PC-9 (cell line): ENCODE measurements at regions not wholly inside any gene's neighbourhood (a gene's known extent, or its start where the extent isn't known, plus 50 kb on each side); places are given as distances from the start of the nearest gene placed in this dataset.

Experiments used
- BruUV-seq: library from RNA; stranded (reverse); fragments of 400-500 nt; replicated peaks from 2 replicates; lab custom pipeline; 2021; lab: Mats Ljungman, UMichigan
- CTCF ChIA-PET: fragments of 300-600 bp; sonication (Branson Sonifier 250); formaldehyde crosslinking; loops from one replicate; lab custom pipeline; 2022; ENCODE audit warnings: antibody characterized with exemption; lab: Charles Lee
- POLR2A ChIA-PET: fragments of 300-600 bp; sonication (Branson Sonifier 250); formaldehyde crosslinking; loops from one replicate; lab custom pipeline; 2022; ENCODE audit warnings: antibody characterized with exemption; ENCODE audit not compliant: unreplicated experiment; lab: Charles Lee
- DNase-seq, 2 experiments: peaks; one replicate each; pipeline versions ENCODE4 v3.0.0 to v3.0.0-alpha.2; 2015 to 2022; ENCODE audit warnings: mixed read lengths in 1 of 2
- H2AFZ ChIP-seq: fragments of 200-600 bp; sonication (generic); 2 replicates; pipeline ENCODE4 v1.8.1; 2017; ENCODE audit warnings: antibody characterized with exemption
- H3F3A ChIP-seq: fragments of 200-600 bp; sonication (generic); 2 replicates; pipeline ENCODE4 v1.8.1; 2017; ENCODE audit warnings: antibody characterized with exemption, mild to moderate bottlenecking, low read depth; ENCODE audit not compliant: insufficient read depth
- H3K27ac ChIP-seq: fragments of 200-600 bp; sonication (generic); 2 replicates; pipeline ENCODE4 v1.6.1; 2016; ENCODE audit warnings: mixed run types
- H3K27me3 ChIP-seq: fragments of 200-600 bp; sonication (generic); 2 replicates; pipeline ENCODE4 v1.6.1; 2016; ENCODE audit warnings: low read depth, mixed run types; ENCODE audit not compliant: insufficient read depth
- H3K36me3 ChIP-seq: fragments of 200-600 bp; sonication (generic); 2 replicates; pipeline ENCODE4 v1.6.1; 2016; ENCODE audit warnings: low read depth, mixed run types
- H3K4me1 ChIP-seq: fragments of 200-600 bp; sonication (generic); replicated peaks from 2 replicates; pipeline ENCODE4 v1.6.1; 2016; ENCODE audit warnings: mixed run types; ENCODE audit not compliant: insufficient read depth
- H3K4me2 ChIP-seq: fragments of 200-600 bp; sonication (generic); 2 replicates; pipeline ENCODE4 v1.6.1; 2017; ENCODE audit warnings: mixed run types
- H3K4me3 ChIP-seq: fragments of 200-600 bp; sonication (generic); 2 replicates; pipeline ENCODE4 v1.6.1; 2016; ENCODE audit warnings: mixed run types
- H3K79me2 ChIP-seq: fragments of 200-600 bp; sonication (generic); 2 replicates; pipeline ENCODE4 v1.6.1; 2017; ENCODE audit warnings: low read depth, mixed run types
- H3K9me2 ChIP-seq: fragments of 200-600 bp; sonication (generic); 2 replicates; pipeline ENCODE4 v1.8.1; 2017; ENCODE audit warnings: mild to moderate bottlenecking; ENCODE audit not compliant: insufficient read depth
- H3K9me3 ChIP-seq: fragments of 200-600 bp; sonication (generic); 2 replicates; pipeline ENCODE4 v1.8.1; 2016; ENCODE audit warnings: low read depth; ENCODE audit not compliant: insufficient read depth
- H4K20me1 ChIP-seq: fragments of 200-600 bp; sonication (generic); 2 replicates; pipeline ENCODE4 v1.8.1; 2017; ENCODE audit not compliant: insufficient read depth
- CTCF ChIP-seq: fragments of 200-600 bp; sonication (generic); conservative IDR thresholded peaks from 2 replicates; pipeline ENCODE4 v1.6.1; 2017; ENCODE audit warnings: mixed run types, antibody characterized with exemption, mild to moderate bottlenecking, moderate library complexity
- EZH2 ChIP-seq: fragments of 200-600 bp; sonication (generic); IDR thresholded peaks from 2 replicates; pipeline ENCODE4 v1.8.0; 2017; ENCODE audit warnings: antibody characterized with exemption, low read depth
- intact Hi-C: fragments of 100-400 bp; cut with micrococcal nuclease; formaldehyde crosslinking; loops from one replicate; pipeline ENCODE4 v1.10.0; 2022; ENCODE audit not compliant: unreplicated experiment

- no peaks in the 10 kb centered on the region for H3K36me3 ChIP-seq
- H3F3A ChIP-seq, result no peaks in the 10 kb centered on the region
- no peaks in the 10 kb centered on the region; the same call in 1 of the 2 replicates for H3K9me2 ChIP-seq
- TF ChIP-seq CTCF, result no peak
- no peak for TF ChIP-seq EZH2
- intact Hi-C loops, result no loop called here
- no peaks in the 10 kb centered on the region for H3K4me1 ChIP-seq
- no peak overlapping the region for H2AFZ ChIP-seq
- BruUV-seq, result no TSS peak
- H3K27me3 ChIP-seq, result no peaks in the 10 kb centered on the region
- H3K4me3 ChIP-seq, result no peak overlapping the region
- DNase-seq, result no peak
- no peak overlapping the region for H3K27ac ChIP-seq
- H3K4me2 ChIP-seq, result no peak overlapping the region
- no peaks in the 10 kb centered on the region for H3K9me3 ChIP-seq
- no peaks in the 10 kb centered on the region for H3K79me2 ChIP-seq
- ChIA-PET CTCF (no interaction called here), POLR2A (no interaction called here)
- H4K20me1 ChIP-seq, result no peaks in the 10 kb centered on the region
Observed at GRCh38 chr9:78725503-78725902, 428.6 kb downstream of the PSAT1 start.

- CTCF ChIA-PET, result no interaction called here
- Histone ChIP-seq H3K4me2 (no peak overlapping the region), H2AFZ (no peak overlapping the region)
Observed at GRCh38 chr9:78745331-78745730, 448.4 kb downstream of the PSAT1 start.

GRCh38 chr9:78746010-78746409 lies 449.1 kb downstream of the PSAT1 start:
- intact Hi-C loops, result no loop called here
- Histone ChIP-seq H3K27me3 (no peaks in the 10 kb centered on the region), H3K36me3 (no peaks in the 10 kb centered on the region), H3F3A (no peaks in the 10 kb centered on the region), H3K4me3 (no peak overlapping the region), H3K9me3 (no peaks in the 10 kb centered on the region), H2AFZ (no peak overlapping the region), H3K4me2 (no peak overlapping the region), H3K27ac (no peak overlapping the region), H3K79me2 (no peaks in the 10 kb centered on the region), H3K4me1 (no peaks in the 10 kb centered on the region), H4K20me1 (no peaks in the 10 kb centered on the region), H3K9me2 (no peaks in the 10 kb centered on the region)
- ChIA-PET CTCF (no interaction called here), POLR2A (no interaction called here)
- TF ChIP-seq CTCF (no peak), EZH2 (no peak)
- no peak for DNase-seq
- BruUV-seq, result no TSS peak

More at GRCh38 chr9:78745331-78745730, 448.4 kb downstream of the PSAT1 start:
- no peaks in the 10 kb centered on the region for H3K79me2 ChIP-seq
- no peaks in the 10 kb centered on the region for H3K27me3 ChIP-seq
- H3K4me3 ChIP-seq, result no peak overlapping the region
- no TSS peak for BruUV-seq
- no peaks in the 10 kb centered on the region for H3K4me1 ChIP-seq
- H3K27ac ChIP-seq, result no peak overlapping the region
- no peaks in the 10 kb centered on the region for H3K36me3 ChIP-seq
- no peaks in the 10 kb centered on the region for H4K20me1 ChIP-seq
- POLR2A ChIA-PET, result no interaction called here
- TF ChIP-seq CTCF (no peak), EZH2 (no peak)
- intact Hi-C loops, result no loop called here
- H3K9me3 ChIP-seq, result no peaks in the 10 kb centered on the region
- no peaks in the 10 kb centered on the region for H3K9me2 ChIP-seq
- no peaks in the 10 kb centered on the region for H3F3A ChIP-seq
- DNase-seq, result no peak
